HEK293T (cell line): ENCODE measurements at regions not wholly inside any gene's neighbourhood (a gene's known extent, or its start where the extent isn't known, plus 50 kb on each side); places are given as distances from the start of the nearest gene placed in this dataset.
"Not testable (repeated sequence)": the region's sequence is repeated elsewhere in the genome, so short reads cannot be mapped to it uniquely, and the experiment has no call there.

ENCODE experiments used
- BHLHE40 ChIP-seq: fragments of 450-650 bp; IDR thresholded peaks from 2 replicates; pipeline ENCODE4 v1.6.1; 2016; ENCODE audit warnings: mild to moderate bottlenecking, moderate library complexity, borderline replicate concordance
- CTBP1 ChIP-seq: fragments of 450-650 bp; IDR thresholded peaks from 2 replicates; pipeline ENCODE4 v1.6.1; 2016; ENCODE audit warnings: borderline replicate concordance
- ELF4 ChIP-seq: fragments of 450-650 bp; IDR thresholded peaks from 2 replicates; pipeline ENCODE4 v1.6.1; 2017; ENCODE audit warnings: antibody characterized with exemption
- FOXA1 ChIP-seq: fragments of 450-650 bp; IDR thresholded peaks from 2 replicates; pipeline ENCODE4 v1.6.1; 2016; ENCODE audit warnings: mild to moderate bottlenecking
- FOXM1 ChIP-seq: fragments of 450-650 bp; IDR thresholded peaks from 2 replicates; pipeline ENCODE4 v1.6.1; 2017; ENCODE audit warnings: mild to moderate bottlenecking, borderline replicate concordance
- NFRKB ChIP-seq: fragments of 450-650 bp; IDR thresholded peaks from 2 replicates; pipeline ENCODE4 v1.6.1; 2016; ENCODE audit warnings: mild to moderate bottlenecking, moderate library complexity
- SP1 ChIP-seq: fragments of 450-650 bp; IDR thresholded peaks from 2 replicates; pipeline ENCODE4 v1.6.1; 2017
- TARDBP ChIP-seq: fragments of 450-650 bp; IDR thresholded peaks from 2 replicates; pipeline ENCODE4 v1.6.1; 2016
- TF ChIP-seq, protein P1 (sequence below): fragments of 450-650 bp; IDR thresholded peaks from 2 replicates; pipeline ENCODE4 v1.6.1; 2016

DNA sequence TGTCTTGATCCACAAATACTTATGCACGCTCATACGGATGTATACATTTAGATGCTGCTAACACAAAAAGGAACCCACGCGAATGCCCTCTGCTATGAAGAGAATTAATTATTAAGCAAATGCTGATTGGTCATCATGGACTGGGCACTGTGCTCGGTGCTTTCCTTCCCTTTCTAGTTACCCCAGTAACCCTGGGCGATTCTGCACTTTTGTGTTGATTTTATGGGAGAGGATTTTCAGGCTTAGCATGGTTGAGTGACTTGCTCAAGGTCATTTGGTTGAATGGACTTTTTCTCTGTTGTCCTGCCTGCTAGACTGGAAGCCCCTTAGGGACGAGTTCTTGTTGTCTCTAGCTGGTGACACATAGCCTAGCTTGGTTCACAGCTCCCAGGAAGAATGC lies 94.8 kb upstream of the CRYM start:
- not testable (repeated sequence) for TF ChIP-seq CTBP1, SP1, ELF4, FOXA1, BHLHE40, TARDBP, NFRKB, FOXM1
- TF ChIP-seq, protein P1, sequence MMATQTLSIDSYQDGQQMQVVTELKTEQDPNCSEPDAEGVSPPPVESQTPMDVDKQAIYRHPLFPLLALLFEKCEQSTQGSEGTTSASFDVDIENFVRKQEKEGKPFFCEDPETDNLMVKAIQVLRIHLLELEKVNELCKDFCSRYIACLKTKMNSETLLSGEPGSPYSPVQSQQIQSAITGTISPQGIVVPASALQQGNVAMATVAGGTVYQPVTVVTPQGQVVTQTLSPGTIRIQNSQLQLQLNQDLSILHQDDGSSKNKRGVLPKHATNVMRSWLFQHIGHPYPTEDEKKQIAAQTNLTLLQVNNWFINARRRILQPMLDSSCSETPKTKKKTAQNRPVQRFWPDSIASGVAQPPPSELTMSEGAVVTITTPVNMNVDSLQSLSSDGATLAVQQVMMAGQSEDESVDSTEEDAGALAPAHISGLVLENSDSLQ = not testable (repeated sequence)
